ENCODE measurements at regions not wholly inside any gene's neighbourhood (a gene's known extent, or its start where the extent isn't known, plus 50 kb on each side); places are given as distances from the start of the nearest gene placed in this dataset.
"Not testable (repeated sequence)": the region's sequence is repeated elsewhere in the genome, so short reads cannot be mapped to it uniquely, and the experiment has no call there.

- no peak for DNase-seq (ENCODE audit: low read depth in 2 of 2)
Observed at GRCh38 chr2:129404000-129404685, 575.3 kb upstream of the RAB6C start.

GRCh38 chr2:129408570-129408969 is 570.9 kb upstream of the RAB6C start:
- no peak for DNase-seq (ENCODE audit: low read depth in 2 of 2)

GRCh38 chr2:129417041-129417440 is 562.4 kb upstream of the RAB6C start:
- not testable (repeated sequence) for DNase-seq (ENCODE audit: low read depth in 2 of 2)

GRCh38 chr2:129422028-129422427 is 557.4 kb upstream of the RAB6C start:
- DNase-seq (ENCODE audit: low read depth in 2 of 2), result no peak

GRCh38 chr2:129428086-129428660 is 551.3 kb upstream of the RAB6C start:
- DNase-seq (ENCODE audit: low read depth in 2 of 2), result no peak

GRCh38 chr2:129430911-129431310 is 548.6 kb upstream of the RAB6C start:
- no peak for DNase-seq (ENCODE audit: low read depth in 2 of 2)

- no peak for DNase-seq (ENCODE audit: low read depth in 2 of 2)
Observed at GRCh38 chr2:129431881-129432280, 547.6 kb upstream of the RAB6C start.

- DNase-seq (ENCODE audit: low read depth in 2 of 2), result no peak
Observed at GRCh38 chr2:129436809-129437208, 542.7 kb upstream of the RAB6C start.

GRCh38 chr2:129437725-129438124 is 541.7 kb upstream of the RAB6C start:
- no peak for DNase-seq (ENCODE audit: low read depth in 2 of 2)

GRCh38 chr2:129438501-129439057 is 540.9 kb upstream of the RAB6C start:
- no peak for DNase-seq (ENCODE audit: low read depth in 2 of 2)

GRCh38 chr2:129439406-129440302 is 539.8 kb upstream of the RAB6C start:
- DNase-seq (ENCODE audit: low read depth in 2 of 2), result no peak

- no peak for DNase-seq (ENCODE audit: low read depth in 2 of 2)
Observed at GRCh38 chr2:129441610-129442009, 537.9 kb upstream of the RAB6C start.

GRCh38 chr2:129443235-129443864 is 536.1 kb upstream of the RAB6C start:
- no peak for DNase-seq (ENCODE audit: low read depth in 2 of 2)

- no peak for DNase-seq (ENCODE audit: low read depth in 2 of 2)
Observed at GRCh38 chr2:129443865-129444739, 535.4 kb upstream of the RAB6C start.

- DNase-seq (ENCODE audit: low read depth in 2 of 2), result no peak
Observed at GRCh38 chr2:129444751-129445150, 534.7 kb upstream of the RAB6C start.

- no peak for DNase-seq (ENCODE audit: low read depth in 2 of 2)
Observed at GRCh38 chr2:129456691-129457090, 522.8 kb upstream of the RAB6C start.

- DNase-seq (ENCODE audit: low read depth in 2 of 2), result no peak
Observed at GRCh38 chr2:129457277-129457818, 522.1 kb upstream of the RAB6C start.

GRCh38 chr2:129458006-129458405 is 521.5 kb upstream of the RAB6C start:
- no peak for DNase-seq (ENCODE audit: low read depth in 2 of 2)

GRCh38 chr2:129458436-129458835 is 521.0 kb upstream of the RAB6C start:
- DNase-seq (ENCODE audit: low read depth in 2 of 2), result no peak

- no peak for DNase-seq (ENCODE audit: low read depth in 2 of 2)
Observed at GRCh38 chr2:129459200-129459876, 520.1 kb upstream of the RAB6C start.
